Prostate gland (tissue), 2 donors: ENCODE measurements at regions not wholly inside any gene's neighbourhood (a gene's known extent, or its start where the extent isn't known, plus 50 kb on each side); places are given as distances from the start of the nearest gene placed in this dataset.

ENCODE experiments used
- POLR2A ChIP-seq: fragments of 450-650 bp; IDR thresholded peaks from one replicate; pipeline ENCODE4 v1.6.1; 2016; ENCODE audit warnings: antibody characterized with exemption, mild to moderate bottlenecking
- POLR2AphosphoS5 ChIP-seq: sonication (generic); formaldehyde crosslinking; IDR thresholded peaks from one replicate; pipeline ENCODE4 v1.6.1; 2017; ENCODE audit warnings: antibody characterized with exemption
- TF ChIP-seq, protein P1 (sequence below), 4 experiments: fragments of 200-600 bp in 2 of 4; fragments of 450-650 bp in 2 of 4; sonication (generic) in 2 of 4; IDR thresholded peaks; 1 replicate in 3 of 4; 2 replicates in 1 of 4; pipeline ENCODE4 v1.5.1; 2016 to 2019; ENCODE audit warnings: antibody characterized with exemption in 4 of 4, mild to moderate bottlenecking in 2 of 4, moderate library complexity in 2 of 4

DNA sequence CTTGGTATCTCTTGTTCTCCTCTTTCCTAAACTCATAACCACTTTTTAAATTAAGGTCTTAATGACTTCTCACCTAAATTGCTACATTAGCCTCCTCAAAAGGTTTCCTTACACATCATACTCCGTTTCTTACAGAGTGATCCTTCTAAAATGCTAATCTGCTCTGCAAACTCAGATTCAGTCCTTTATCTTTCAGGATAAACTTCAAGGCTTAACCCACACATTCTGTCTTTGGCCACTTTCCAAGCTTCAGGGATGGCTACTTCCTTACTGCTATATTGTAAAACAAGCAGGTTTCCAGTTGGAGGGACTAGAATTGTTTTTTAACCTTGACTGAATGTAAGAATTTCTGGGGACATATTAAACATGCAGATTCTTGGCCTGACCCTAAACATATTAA lies 105.5 kb upstream of the CHD1 start:
- TF ChIP-seq, protein P1, sequence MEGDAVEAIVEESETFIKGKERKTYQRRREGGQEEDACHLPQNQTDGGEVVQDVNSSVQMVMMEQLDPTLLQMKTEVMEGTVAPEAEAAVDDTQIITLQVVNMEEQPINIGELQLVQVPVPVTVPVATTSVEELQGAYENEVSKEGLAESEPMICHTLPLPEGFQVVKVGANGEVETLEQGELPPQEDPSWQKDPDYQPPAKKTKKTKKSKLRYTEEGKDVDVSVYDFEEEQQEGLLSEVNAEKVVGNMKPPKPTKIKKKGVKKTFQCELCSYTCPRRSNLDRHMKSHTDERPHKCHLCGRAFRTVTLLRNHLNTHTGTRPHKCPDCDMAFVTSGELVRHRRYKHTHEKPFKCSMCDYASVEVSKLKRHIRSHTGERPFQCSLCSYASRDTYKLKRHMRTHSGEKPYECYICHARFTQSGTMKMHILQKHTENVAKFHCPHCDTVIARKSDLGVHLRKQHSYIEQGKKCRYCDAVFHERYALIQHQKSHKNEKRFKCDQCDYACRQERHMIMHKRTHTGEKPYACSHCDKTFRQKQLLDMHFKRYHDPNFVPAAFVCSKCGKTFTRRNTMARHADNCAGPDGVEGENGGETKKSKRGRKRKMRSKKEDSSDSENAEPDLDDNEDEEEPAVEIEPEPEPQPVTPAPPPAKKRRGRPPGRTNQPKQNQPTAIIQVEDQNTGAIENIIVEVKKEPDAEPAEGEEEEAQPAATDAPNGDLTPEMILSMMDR (IDR thresholded peaks at IDR 0.05): no peak
- no peak for TF ChIP-seq POLR2AphosphoS5
- TF ChIP-seq POLR2A: no peak
